CD8-positive, alpha-beta memory T cell (primary cell): ENCODE measurements at regions not wholly inside any gene's neighbourhood (a gene's known extent, or its start where the extent isn't known, plus 50 kb on each side); places are given as distances from the start of the nearest gene placed in this dataset.

Experiments
- CTCF ChIA-PET: fragments of 350-600 bp; sonication (Branson Sonifier 250); formaldehyde crosslinking; loops from one replicate; lab custom pipeline; 2021; ENCODE audit warnings: antibody characterized with exemption; lab: Charles Lee
- POLR2A ChIA-PET: fragments of 350-600 bp; sonication (Branson Sonifier 250); formaldehyde crosslinking; loops from one replicate; lab custom pipeline; 2021; ENCODE audit warnings: antibody characterized with exemption; lab: Charles Lee
- DNase-seq, 5 donors: peaks; one replicate each; pipeline versions ENCODE4 v3.0.0 to v3.0.0-alpha.2; 2020 to 2022; ENCODE audit warnings: mixed read lengths in 1 of 5
- H3K27ac ChIP-seq: one replicate; pipeline ENCODE4 v1.7.0; 2013; ENCODE audit warnings: low read depth, mild to moderate bottlenecking, low read length, moderate library complexity
- H3K27me3 ChIP-seq: 2 replicates; pipeline ENCODE4 v1.7.0; 2013; ENCODE audit warnings: low read length, mild to moderate bottlenecking; ENCODE audit not compliant: insufficient read depth, poor library complexity, severe bottlenecking
- H3K36me3 ChIP-seq: 2 replicates; pipeline ENCODE4 v1.7.0; 2013; ENCODE audit warnings: mild to moderate bottlenecking, low read length, moderate library complexity; ENCODE audit not compliant: insufficient read depth
- H3K4me1 ChIP-seq: 2 replicates; pipeline ENCODE4 v1.7.0; 2013; ENCODE audit warnings: mild to moderate bottlenecking, low read length, moderate library complexity; ENCODE audit not compliant: insufficient read depth
- H3K4me3 ChIP-seq: 2 replicates; pipeline ENCODE4 v1.7.0; 2013; ENCODE audit warnings: mild to moderate bottlenecking, low read length
- H3K9me3 ChIP-seq: 2 replicates; pipeline ENCODE4 v1.7.0; 2013; ENCODE audit warnings: mild to moderate bottlenecking, low read length
- H3K27ac Mint-ChIP-seq, 8 donors: one replicate each; pipeline ENCODE4 v1.8.0; 2020 to 2021; ENCODE audit warnings: mixed read lengths in 8 of 8, mild to moderate bottlenecking in 6 of 8, inconsistent platforms in 3 of 8, moderate library complexity in 3 of 8
- H3K27me3 Mint-ChIP-seq, 2 donors: one replicate each; pipeline ENCODE4 v1.8.0; 2020 to 2021; ENCODE audit warnings: mixed read lengths in 2 of 2, mild to moderate bottlenecking in 1 of 2, moderate library complexity in 1 of 2
- H3K36me3 Mint-ChIP-seq, 3 donors: one replicate each; pipeline ENCODE4 v1.8.0; 2020 to 2021; ENCODE audit warnings: mixed read lengths in 3 of 3, inconsistent platforms in 1 of 3, mild to moderate bottlenecking in 1 of 3
- H3K4me1 Mint-ChIP-seq, 3 donors: one replicate each; pipeline ENCODE4 v1.8.0; 2020 to 2021; ENCODE audit warnings: mixed read lengths in 3 of 3, inconsistent platforms in 1 of 3, mild to moderate bottlenecking in 1 of 3
- H3K4me3 Mint-ChIP-seq, 7 donors: one replicate each; pipeline ENCODE4 v1.8.0; 2020 to 2021; ENCODE audit warnings: mixed read lengths in 7 of 7, mild to moderate bottlenecking in 6 of 7, moderate library complexity in 4 of 7, inconsistent platforms in 2 of 7
- H3K9me3 Mint-ChIP-seq, 5 donors: one replicate each; pipeline ENCODE4 v1.8.0; 2020 to 2022; ENCODE audit warnings: mixed read lengths in 5 of 5, mild to moderate bottlenecking in 3 of 5, moderate library complexity in 2 of 5, inconsistent platforms in 1 of 5

- Histone ChIP-seq H3K4me3 (no peak overlapping the region), H3K27me3 (no peaks in the 10 kb centered on the region), H3K4me1 (no peaks in the 10 kb centered on the region), H3K27ac (no peak overlapping the region), H3K36me3 (no peaks in the 10 kb centered on the region), H3K9me3 (no peaks in the 10 kb centered on the region)
- ChIA-PET CTCF (no interaction called here), POLR2A (no interaction called here)
- Mint-ChIP-seq H3K27me3 (peaks cover 0 to 1% of the 10 kb centered on the region in 2 donors), H3K27ac (no peak overlapping the region), H3K4me3 (no peak overlapping the region), H3K36me3 (no peaks in the 10 kb centered on the region), H3K9me3 (peaks cover 4 to 38% (median 7%) of the 10 kb centered on the region in 5 donors), H3K4me1 (no peaks in the 10 kb centered on the region)
- no peak for DNase-seq
These were observed 546.0 kb upstream of the GRAMD2B start for GRCh38 chr5:125877248-125877647.

- H3K36me3 ChIP-seq, result no peaks in the 10 kb centered on the region
- no peaks in the 10 kb centered on the region for H3K27me3 ChIP-seq
- H3K9me3 ChIP-seq, result no peaks in the 10 kb centered on the region
- DNase-seq, result no peak
- ChIA-PET POLR2A (no interaction called here), CTCF (no interaction called here)
- H3K4me3 Mint-ChIP-seq, result no peak overlapping the region
- H3K27me3 Mint-ChIP-seq, result no peaks in the 10 kb centered on the region
- no peak overlapping the region for H3K27ac ChIP-seq
- no peak overlapping the region for H3K27ac Mint-ChIP-seq
- no peaks in the 10 kb centered on the region for H3K4me1 ChIP-seq
- H3K4me3 ChIP-seq, result no peak overlapping the region
- no peaks in the 10 kb centered on the region for H3K36me3 Mint-ChIP-seq
- H3K9me3 Mint-ChIP-seq, result peaks cover 0 to 33% (median 2%) of the 10 kb centered on the region in 5 donors
- no peaks in the 10 kb centered on the region for H3K4me1 Mint-ChIP-seq
These were observed 541.1 kb upstream of the GRAMD2B start for GRCh38 chr5:125882061-125882460.

- Mint-ChIP-seq H3K36me3 (no peaks in the 10 kb centered on the region), H3K4me1 (no peaks in the 10 kb centered on the region), H3K27me3 (no peaks in the 10 kb centered on the region), H3K27ac (no peak overlapping the region), H3K9me3 (peaks cover 0 to 28% (median 3%) of the 10 kb centered on the region in 5 donors), H3K4me3 (peak overlapping the region in 1 of 7 donors; percentile 10)
- ChIA-PET POLR2A (no interaction called here), CTCF (no interaction called here)
- Histone ChIP-seq H3K36me3 (no peaks in the 10 kb centered on the region), H3K4me1 (no peaks in the 10 kb centered on the region), H3K27ac (no peak overlapping the region), H3K27me3 (no peaks in the 10 kb centered on the region), H3K4me3 (no peak overlapping the region), H3K9me3 (no peaks in the 10 kb centered on the region)
- no peak for DNase-seq
These were observed 540.0 kb upstream of the GRAMD2B start for GRCh38 chr5:125883223-125883622.

- Histone ChIP-seq H3K4me1 (no peaks in the 10 kb centered on the region), H3K9me3 (no peaks in the 10 kb centered on the region), H3K27ac (no peak overlapping the region), H3K4me3 (no peak overlapping the region), H3K27me3 (no peaks in the 10 kb centered on the region), H3K36me3 (no peaks in the 10 kb centered on the region)
- no peak for DNase-seq
- Mint-ChIP-seq H3K27me3 (no peaks in the 10 kb centered on the region), H3K9me3 (peaks cover 4 to 29% (median 6%) of the 10 kb centered on the region in 5 donors), H3K27ac (no peak overlapping the region), H3K36me3 (no peaks in the 10 kb centered on the region), H3K4me3 (no peak overlapping the region), H3K4me1 (no peaks in the 10 kb centered on the region)
- ChIA-PET POLR2A (no interaction called here), CTCF (no interaction called here)
These were observed 534.9 kb upstream of the GRAMD2B start for GRCh38 chr5:125888358-125888757.

- H3K9me3 Mint-ChIP-seq, result peaks cover 4 to 22% (median 6%) of the 10 kb centered on the region in 5 donors
These were observed 532.7 kb upstream of the GRAMD2B start for GRCh38 chr5:125890511-125890931.

GRCh38 chr5:125891061-125891725 is 532.0 kb upstream of the GRAMD2B start:
- H3K27ac ChIP-seq, result no peak overlapping the region
- Mint-ChIP-seq H3K4me3 (no peak overlapping the region), H3K36me3 (no peaks in the 10 kb centered on the region), H3K9me3 (peaks cover 4 to 22% (median 8%) of the 10 kb centered on the region in 5 donors), H3K4me1 (no peaks in the 10 kb centered on the region), H3K27ac (no peak overlapping the region), H3K27me3 (no peaks in the 10 kb centered on the region)
- H3K4me1 ChIP-seq, result no peaks in the 10 kb centered on the region
- no peak for DNase-seq
- ChIA-PET POLR2A (no interaction called here), CTCF (no interaction called here)
- H3K27me3 ChIP-seq, result no peaks in the 10 kb centered on the region
- no peaks in the 10 kb centered on the region for H3K9me3 ChIP-seq
- H3K4me3 ChIP-seq, result no peak overlapping the region
- H3K36me3 ChIP-seq, result no peaks in the 10 kb centered on the region

More at GRCh38 chr5:125890511-125890931, 532.7 kb upstream of the GRAMD2B start:
- Mint-ChIP-seq H3K36me3 (no peaks in the 10 kb centered on the region), H3K27ac (no peak overlapping the region), H3K4me1 (no peaks in the 10 kb centered on the region), H3K27me3 (no peaks in the 10 kb centered on the region), H3K4me3 (no peak overlapping the region)
- Histone ChIP-seq H3K36me3 (no peaks in the 10 kb centered on the region), H3K27me3 (no peaks in the 10 kb centered on the region), H3K4me1 (no peaks in the 10 kb centered on the region), H3K27ac (no peak overlapping the region), H3K9me3 (no peaks in the 10 kb centered on the region), H3K4me3 (no peak overlapping the region)
- CTCF ChIA-PET, result no interaction called here
- POLR2A ChIA-PET, result no interaction called here
- no peak for DNase-seq

GRCh38 chr5:125894383-125894782 is 528.8 kb upstream of the GRAMD2B start:
- no peaks in the 10 kb centered on the region for H3K4me1 Mint-ChIP-seq
- no peak overlapping the region for H3K4me3 Mint-ChIP-seq
- no peaks in the 10 kb centered on the region for H3K36me3 Mint-ChIP-seq
- no peak overlapping the region for H3K27ac Mint-ChIP-seq
- ChIA-PET CTCF (no interaction called here), POLR2A (no interaction called here)
- H3K27me3 Mint-ChIP-seq, result no peaks in the 10 kb centered on the region
- H3K36me3 ChIP-seq, result no peaks in the 10 kb centered on the region
- peaks cover 0 to 20% (median 8%) of the 10 kb centered on the region in 5 donors for H3K9me3 Mint-ChIP-seq
- H3K27me3 ChIP-seq, result no peaks in the 10 kb centered on the region
- no peak overlapping the region for H3K4me3 ChIP-seq
- no peaks in the 10 kb centered on the region for H3K9me3 ChIP-seq
- no peaks in the 10 kb centered on the region for H3K4me1 ChIP-seq
- no peak overlapping the region for H3K27ac ChIP-seq
- no peak for DNase-seq

GRCh38 chr5:125896368-125896767 is 526.8 kb upstream of the GRAMD2B start:
- Mint-ChIP-seq H3K36me3 (no peaks in the 10 kb centered on the region), H3K4me3 (no peak overlapping the region), H3K27ac (no peak overlapping the region), H3K27me3 (no peaks in the 10 kb centered on the region), H3K9me3 (peaks cover 1 to 20% (median 8%) of the 10 kb centered on the region in 5 donors), H3K4me1 (no peaks in the 10 kb centered on the region)
- Histone ChIP-seq H3K36me3 (no peaks in the 10 kb centered on the region), H3K27ac (no peak overlapping the region), H3K9me3 (no peaks in the 10 kb centered on the region), H3K4me1 (no peaks in the 10 kb centered on the region), H3K27me3 (no peaks in the 10 kb centered on the region), H3K4me3 (no peak overlapping the region)
- no peak for DNase-seq
- ChIA-PET POLR2A (no interaction called here), CTCF (no interaction called here)
